PFSK-1 (cell line): ENCODE measurements at regions not wholly inside any gene's neighbourhood (a gene's known extent, or its start where the extent isn't known, plus 50 kb on each side); places are given as distances from the start of the nearest gene placed in this dataset.

Experiments used
- FOXP2 ChIP-seq: optimal IDR thresholded peaks from 2 replicates; pipeline ENCODE3; 2011; ENCODE audit warnings: borderline replicate concordance, control low read depth, inconsistent platforms; ENCODE audit not compliant: insufficient read depth; ENCODE audit errors: extremely low read length, extremely low read depth
- POLR2AphosphoS5 ChIP-seq: IDR thresholded peaks from 2 replicates; pipeline ENCODE4 v1.6.1; 2012; ENCODE audit warnings: low read depth, mild to moderate bottlenecking, control low read depth, low read length, moderate library complexity
- SIN3A ChIP-seq: IDR thresholded peaks from 2 replicates; pipeline ENCODE4 v1.6.1; 2012; ENCODE audit warnings: mild to moderate bottlenecking, low read length, moderate library complexity, borderline replicate concordance; ENCODE audit not compliant: insufficient read depth
- TAF1 ChIP-seq: IDR thresholded peaks from 2 replicates; pipeline ENCODE4 v1.6.1; 2012; ENCODE audit warnings: low read length, control low read depth, borderline replicate concordance; ENCODE audit not compliant: insufficient read depth
- TF ChIP-seq, protein P1 (sequence below), 2 experiments: IDR thresholded peaks; 2 replicates each; pipeline versions ENCODE4 v1.6.1 to v1.8.0; 2011 to 2012; ENCODE audit warnings: low read depth in 2 of 2, low read length in 2 of 2, control low read depth in 1 of 2, inconsistent platforms in 1 of 2, mild to moderate bottlenecking in 1 of 2, moderate library complexity in 1 of 2; ENCODE audit not compliant: insufficient read depth in 1 of 2

DNA sequence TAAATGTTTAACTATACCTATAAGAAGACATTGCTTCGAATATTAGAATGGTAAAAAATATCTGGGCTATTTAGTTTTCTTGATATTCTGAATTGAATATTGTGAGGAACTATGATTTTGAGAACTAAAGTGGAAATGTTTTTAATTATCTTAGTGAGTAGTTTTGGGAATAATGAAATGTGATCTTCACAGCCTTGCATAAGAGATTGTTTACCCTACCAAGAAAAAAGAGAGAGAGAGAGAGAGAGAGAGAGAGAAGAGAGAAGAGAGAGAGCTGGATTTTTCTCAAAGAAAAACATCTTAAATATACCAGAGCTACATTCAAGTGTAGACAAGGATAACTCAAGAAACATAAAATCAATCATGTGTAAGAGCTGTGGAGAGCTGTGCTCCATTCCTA lies 148.7 kb upstream of the MAD2L1 start:
- no peak for TF ChIP-seq TAF1
- TF ChIP-seq, protein P1, sequence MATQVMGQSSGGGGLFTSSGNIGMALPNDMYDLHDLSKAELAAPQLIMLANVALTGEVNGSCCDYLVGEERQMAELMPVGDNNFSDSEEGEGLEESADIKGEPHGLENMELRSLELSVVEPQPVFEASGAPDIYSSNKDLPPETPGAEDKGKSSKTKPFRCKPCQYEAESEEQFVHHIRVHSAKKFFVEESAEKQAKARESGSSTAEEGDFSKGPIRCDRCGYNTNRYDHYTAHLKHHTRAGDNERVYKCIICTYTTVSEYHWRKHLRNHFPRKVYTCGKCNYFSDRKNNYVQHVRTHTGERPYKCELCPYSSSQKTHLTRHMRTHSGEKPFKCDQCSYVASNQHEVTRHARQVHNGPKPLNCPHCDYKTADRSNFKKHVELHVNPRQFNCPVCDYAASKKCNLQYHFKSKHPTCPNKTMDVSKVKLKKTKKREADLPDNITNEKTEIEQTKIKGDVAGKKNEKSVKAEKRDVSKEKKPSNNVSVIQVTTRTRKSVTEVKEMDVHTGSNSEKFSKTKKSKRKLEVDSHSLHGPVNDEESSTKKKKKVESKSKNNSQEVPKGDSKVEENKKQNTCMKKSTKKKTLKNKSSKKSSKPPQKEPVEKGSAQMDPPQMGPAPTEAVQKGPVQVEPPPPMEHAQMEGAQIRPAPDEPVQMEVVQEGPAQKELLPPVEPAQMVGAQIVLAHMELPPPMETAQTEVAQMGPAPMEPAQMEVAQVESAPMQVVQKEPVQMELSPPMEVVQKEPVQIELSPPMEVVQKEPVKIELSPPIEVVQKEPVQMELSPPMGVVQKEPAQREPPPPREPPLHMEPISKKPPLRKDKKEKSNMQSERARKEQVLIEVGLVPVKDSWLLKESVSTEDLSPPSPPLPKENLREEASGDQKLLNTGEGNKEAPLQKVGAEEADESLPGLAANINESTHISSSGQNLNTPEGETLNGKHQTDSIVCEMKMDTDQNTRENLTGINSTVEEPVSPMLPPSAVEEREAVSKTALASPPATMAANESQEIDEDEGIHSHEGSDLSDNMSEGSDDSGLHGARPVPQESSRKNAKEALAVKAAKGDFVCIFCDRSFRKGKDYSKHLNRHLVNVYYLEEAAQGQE (IDR thresholded peaks at IDR 0.05; ENCODE audit: insufficient read depth in 1 of 2, low read depth in 2 of 2, low read length in 2 of 2): no peak
- TF ChIP-seq SIN3A: no peak
- TF ChIP-seq POLR2AphosphoS5: no peak
- TF ChIP-seq FOXP2: no peak

GRCh38 chr4:120211408-120212015 lies 144.9 kb upstream of the MAD2L1 start:
- TF ChIP-seq TAF1 (no peak), POLR2AphosphoS5 (no peak)
- TF ChIP-seq, protein P1 (IDR thresholded peaks at IDR 0.05; ENCODE audit: insufficient read depth in 1 of 2, low read depth in 2 of 2, low read length in 2 of 2): no peak

DNA sequence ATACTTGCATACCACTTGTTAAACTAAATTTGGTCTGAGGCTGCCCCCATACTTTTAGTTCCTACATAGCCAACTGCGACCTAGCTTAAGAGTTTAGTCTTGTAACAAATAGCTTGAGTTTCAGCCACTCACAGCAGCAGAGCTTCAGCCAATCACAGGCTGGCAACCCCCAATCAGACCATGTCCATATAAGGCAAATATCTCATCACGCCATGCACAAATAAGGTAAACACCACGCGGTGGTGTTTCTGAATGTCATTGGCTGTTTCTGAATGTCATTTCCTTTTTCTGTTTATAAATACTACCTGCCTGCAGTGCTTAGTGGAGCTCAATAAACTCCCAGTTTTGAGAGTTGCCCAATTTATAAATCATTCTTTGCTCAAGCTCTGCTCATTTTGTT lies 143.1 kb upstream of the MAD2L1 start:
- TF ChIP-seq, protein P1 (IDR thresholded peaks at IDR 0.05; ENCODE audit: insufficient read depth in 1 of 2, low read depth in 2 of 2, low read length in 2 of 2): no peak
- no peak for TF ChIP-seq SIN3A

DNA sequence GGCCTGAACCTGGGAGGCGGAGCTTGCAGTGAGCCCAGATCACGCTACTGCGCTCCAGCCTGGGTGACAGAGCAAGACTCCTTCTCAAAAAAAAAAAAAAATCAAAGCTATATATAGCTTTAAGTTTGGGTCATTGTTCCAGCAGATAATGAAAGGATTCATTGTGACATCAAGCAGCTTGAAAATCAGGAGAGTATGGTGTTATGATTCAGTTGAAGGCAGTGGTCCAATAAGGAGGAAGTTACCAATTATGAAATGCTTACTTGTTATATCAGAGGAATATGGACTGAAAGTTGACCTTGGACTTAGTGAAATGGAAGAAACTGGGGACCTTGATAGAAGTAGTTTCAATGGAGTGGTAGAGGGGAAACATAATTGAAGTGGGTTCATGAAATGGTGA lies 140.4 kb upstream of the MAD2L1 start:
- TF ChIP-seq POLR2AphosphoS5: no peak
- no peak for TF ChIP-seq FOXP2
- TF ChIP-seq, protein P1 (IDR thresholded peaks at IDR 0.05; ENCODE audit: insufficient read depth in 1 of 2, low read depth in 2 of 2, low read length in 2 of 2): no peak
- no peak for TF ChIP-seq TAF1
- TF ChIP-seq SIN3A: no peak

DNA sequence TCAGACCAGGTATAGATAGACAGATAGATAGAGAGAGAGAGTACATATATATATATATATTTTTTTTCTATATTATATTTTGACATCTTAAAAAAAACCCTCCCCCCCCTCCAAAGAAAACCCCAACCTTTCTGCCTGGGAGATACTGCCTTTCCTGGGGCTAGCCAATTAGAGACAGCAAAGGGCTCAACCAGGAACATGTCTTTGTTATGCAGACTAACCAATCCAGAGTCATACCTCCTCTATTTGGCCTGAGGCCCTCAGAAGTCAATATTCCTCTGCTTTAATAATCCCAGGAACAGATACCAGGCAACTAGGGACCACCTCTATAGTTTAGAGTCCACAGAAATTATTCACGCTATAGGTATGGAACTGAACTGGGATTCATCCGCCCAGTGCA lies 135.6 kb upstream of the MAD2L1 start:
- TF ChIP-seq, protein P1 (IDR thresholded peaks at IDR 0.05; ENCODE audit: insufficient read depth in 1 of 2, low read depth in 2 of 2, low read length in 2 of 2): no peak
- no peak for TF ChIP-seq POLR2AphosphoS5
- TF ChIP-seq FOXP2: no peak
- TF ChIP-seq SIN3A: no peak
- no peak for TF ChIP-seq TAF1
